RKO (cell line): ENCODE measurements at regions not wholly inside any gene's neighbourhood (a gene's known extent, or its start where the extent isn't known, plus 50 kb on each side); places are given as distances from the start of the nearest gene placed in this dataset.

Experiments used
- DNase-seq: peaks from one replicate; pipeline ENCODE4 v3.0.0-alpha.2; 2016; ENCODE audit warnings: low spot score

DNA sequence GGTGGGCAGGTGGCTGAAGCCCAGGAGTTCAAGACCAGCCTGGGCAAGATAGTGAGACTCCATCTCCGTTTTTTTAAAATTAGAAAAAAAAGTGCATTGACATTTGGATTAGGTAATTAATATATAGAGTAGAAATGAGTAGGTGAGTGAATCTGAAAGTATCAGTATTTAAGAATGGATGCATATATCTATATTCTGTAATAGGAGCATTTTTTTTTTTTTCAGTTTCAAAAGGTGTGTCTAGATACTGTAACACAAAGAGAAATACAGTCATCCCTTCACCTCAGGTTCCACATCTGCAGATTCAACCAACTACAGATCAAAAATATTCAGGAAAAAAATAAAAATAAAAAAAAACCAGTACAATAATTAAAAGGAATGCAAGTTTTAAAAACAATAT is 50.8 kb downstream of the RBM27 start:
- no peak for DNase-seq

DNA sequence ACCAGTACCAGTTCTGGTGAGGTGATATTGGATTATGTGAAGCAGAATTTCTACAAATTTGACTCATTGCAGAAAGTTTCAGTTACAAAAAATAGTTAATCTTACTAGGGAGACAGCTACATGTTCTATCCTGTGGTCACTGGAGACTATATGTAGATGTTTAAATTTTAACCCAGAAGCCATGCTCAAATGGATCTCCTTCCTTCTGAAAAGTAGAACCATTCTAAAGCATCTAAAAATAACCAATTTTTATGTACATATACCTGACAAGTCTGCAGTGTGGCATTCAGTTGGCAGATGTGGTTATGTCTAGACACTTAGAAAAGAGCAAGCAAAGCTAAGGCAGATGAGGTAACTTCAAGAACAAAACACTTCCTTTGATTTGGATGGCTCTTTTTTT is 65.5 kb upstream of the POU4F3 start:
- no peak for DNase-seq

DNA sequence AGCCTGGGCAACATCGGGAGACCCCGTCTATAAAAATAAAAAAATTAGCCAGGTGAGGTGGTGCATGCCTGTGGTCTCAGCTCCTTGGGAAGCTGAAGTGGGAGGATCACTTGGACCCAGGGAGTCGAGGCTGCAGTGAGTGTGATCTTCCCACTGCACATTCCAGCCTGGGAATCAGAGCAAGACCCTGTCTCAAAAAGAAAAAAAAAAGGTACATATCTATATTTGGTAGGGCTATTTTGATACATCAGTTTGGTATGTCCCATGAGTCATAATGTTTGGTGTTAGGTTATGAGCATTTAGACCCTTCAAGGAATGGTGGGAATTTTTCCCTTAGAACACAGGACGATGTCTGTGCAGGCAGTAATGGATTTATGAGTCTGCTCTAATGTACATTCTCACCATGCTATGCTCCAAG is 55.3 kb upstream of the POU4F3 start:
- peak; percentile 79 for DNase-seq

DNA sequence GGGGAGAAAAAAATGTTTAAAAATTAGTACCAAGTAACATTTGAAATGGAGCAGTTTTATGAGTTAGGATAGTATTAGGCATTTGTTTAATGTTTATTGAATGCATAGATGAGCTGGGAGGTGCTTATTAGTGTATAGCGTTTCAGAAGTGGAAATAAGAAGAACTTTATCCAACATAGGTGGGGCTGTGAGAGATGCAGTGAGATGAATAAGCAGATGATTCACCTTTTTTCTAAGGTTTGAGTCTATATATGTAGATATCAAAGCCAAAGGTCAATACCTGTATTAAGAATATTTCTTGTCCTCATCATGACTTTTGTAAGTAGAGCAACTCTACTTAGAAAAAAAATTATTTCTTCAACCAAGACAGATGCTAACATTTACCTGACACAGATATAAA is 54.6 kb upstream of the POU4F3 start:
- DNase-seq: no peak
